Psoas muscle (tissue), 7 donors: ENCODE measurements at regions not wholly inside any gene's neighbourhood (a gene's known extent, or its start where the extent isn't known, plus 50 kb on each side); places are given as distances from the start of the nearest gene placed in this dataset.

Experiments
- ATAC-seq, 4 donors: fragments of 200-7000 bp; cut with Tn5 transposase; one replicate each; pipeline ENCODE4 v1.9.1; 2020; ENCODE audit warnings: moderate library complexity in 3 of 4, mild to moderate bottlenecking in 2 of 4
- DNase-seq, 2 donors: peaks; one replicate each; pipeline ENCODE4 v3.0.0-alpha.2; 2020
- H3K27ac ChIP-seq: fragments of 200-600 bp; one replicate; pipeline ENCODE4 v1.8.0; 2022
- H3K27me3 ChIP-seq, 3 donors: fragments of 200-600 bp in 1 of 3; one replicate each; pipeline versions ENCODE4 v1.6.1 to v1.8.0; 2013 to 2022; ENCODE audit warnings: low read length in 2 of 3, mild to moderate bottlenecking in 2 of 3, moderate library complexity in 1 of 3; ENCODE audit not compliant: insufficient read depth in 3 of 3
- H3K36me3 ChIP-seq, 2 donors: fragments of 200-600 bp in 1 of 2; one replicate each; pipeline versions ENCODE4 v1.6.1 to v1.8.0; 2013 to 2022; ENCODE audit warnings: low read depth in 1 of 2, mild to moderate bottlenecking in 1 of 2, moderate library complexity in 1 of 2; ENCODE audit not compliant: insufficient read depth in 1 of 2
- H3K4me1 ChIP-seq: fragments of 200-600 bp; one replicate; pipeline ENCODE4 v1.8.0; 2022
- H3K4me3 ChIP-seq: fragments of 200-600 bp; one replicate; pipeline ENCODE4 v1.8.0; 2022; ENCODE audit warnings: mild to moderate bottlenecking
- H3K9me3 ChIP-seq: fragments of 200-600 bp; one replicate; pipeline ENCODE4 v1.8.0; 2022
- WGBS, 3 donors: extraction: QIAGEN DNeasy Blood & Tissue Kit; methylation state at CpG; one replicate each; pipeline versions ENCODE4 v1.1.6 to v1.1.7; 2013; 5-methylcytosine and 5-hydroxymethylcytosine counted together
- intact Hi-C, 2 donors: fragments of 100-400 bp; cut with DNase I; formaldehyde crosslinking; loops; one replicate each; pipeline versions ENCODE4 v1.11.0 to v1.14.2; 2022
- TF ChIP-seq, protein P1 (sequence below): fragments of 200-600 bp; IDR thresholded peaks from one replicate; pipeline ENCODE4 v1.8.0; 2022; ENCODE audit warnings: antibody characterized with exemption
- donor health status: healthy with polysubstance abuse.
- donor health status: DM: no; HTN: no; CAD: no; lungs with moderate emphysema.
- donor health status: Bipolar disorder and iron deficiency.
- donor health status: healthy.
- donor health status: DM: yes; HTN: yes; CAD: no.
- donor health status: DM: no; HTN: no; CAD: no.
- donor health status: DM: yes; HTN: yes; CAD: no.

DNA sequence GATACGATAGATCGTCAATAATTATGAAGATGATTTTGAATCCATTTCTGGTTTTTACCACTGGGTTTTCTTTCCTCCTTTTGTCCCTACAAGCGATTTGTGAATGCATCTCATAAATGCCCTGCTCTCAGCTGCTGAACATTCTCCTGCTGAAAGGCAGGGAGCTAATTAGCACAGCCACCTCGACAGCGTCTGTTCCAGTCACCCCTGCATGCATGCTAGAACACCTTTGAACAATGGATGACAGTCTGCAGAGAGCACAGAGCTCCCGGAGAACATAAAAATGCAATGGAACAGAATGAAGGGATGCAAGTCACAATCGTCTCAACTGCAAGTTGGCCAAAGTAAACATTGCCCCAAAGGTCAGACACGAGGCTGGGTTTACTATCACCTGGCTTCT, 105.8 kb downstream of the SLC35B3 start:
- no peaks in the 10 kb centered on the region for H3K36me3 ChIP-seq

DNA sequence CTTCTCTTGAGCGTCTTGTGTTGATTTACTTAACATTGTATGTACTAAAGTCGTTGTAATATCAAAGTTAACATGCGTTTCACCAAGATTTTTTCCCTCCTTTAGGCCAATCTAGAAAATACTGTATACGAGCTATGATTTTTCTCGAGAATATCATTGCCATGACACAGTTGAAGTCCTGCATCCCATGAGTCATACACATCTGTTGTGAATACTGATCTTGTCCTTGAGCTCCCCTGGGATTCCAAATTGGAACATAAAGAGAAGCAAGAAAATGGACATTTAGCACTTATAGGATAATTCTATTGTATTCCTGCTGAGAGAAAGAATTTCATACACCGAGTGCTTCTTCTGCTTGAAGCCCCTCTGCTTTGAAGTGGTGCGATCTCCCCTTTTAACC, 109.6 kb downstream of the SLC35B3 start:
- no peaks in the 10 kb centered on the region for H3K9me3 ChIP-seq
- no peaks in the 10 kb centered on the region for H3K36me3 ChIP-seq
- WGBS, 3 donors, result 64 to 76% (median 71%) methylated on average over 7 of the region's 7 CpGs
- intact Hi-C loops, result no loop called here
- no peak overlapping the region for H3K27ac ChIP-seq
- no peak overlapping the region for H3K4me3 ChIP-seq
- no peaks in the 10 kb centered on the region for H3K4me1 ChIP-seq
- no peaks in the 10 kb centered on the region for H3K27me3 ChIP-seq
- TF ChIP-seq, protein P1, sequence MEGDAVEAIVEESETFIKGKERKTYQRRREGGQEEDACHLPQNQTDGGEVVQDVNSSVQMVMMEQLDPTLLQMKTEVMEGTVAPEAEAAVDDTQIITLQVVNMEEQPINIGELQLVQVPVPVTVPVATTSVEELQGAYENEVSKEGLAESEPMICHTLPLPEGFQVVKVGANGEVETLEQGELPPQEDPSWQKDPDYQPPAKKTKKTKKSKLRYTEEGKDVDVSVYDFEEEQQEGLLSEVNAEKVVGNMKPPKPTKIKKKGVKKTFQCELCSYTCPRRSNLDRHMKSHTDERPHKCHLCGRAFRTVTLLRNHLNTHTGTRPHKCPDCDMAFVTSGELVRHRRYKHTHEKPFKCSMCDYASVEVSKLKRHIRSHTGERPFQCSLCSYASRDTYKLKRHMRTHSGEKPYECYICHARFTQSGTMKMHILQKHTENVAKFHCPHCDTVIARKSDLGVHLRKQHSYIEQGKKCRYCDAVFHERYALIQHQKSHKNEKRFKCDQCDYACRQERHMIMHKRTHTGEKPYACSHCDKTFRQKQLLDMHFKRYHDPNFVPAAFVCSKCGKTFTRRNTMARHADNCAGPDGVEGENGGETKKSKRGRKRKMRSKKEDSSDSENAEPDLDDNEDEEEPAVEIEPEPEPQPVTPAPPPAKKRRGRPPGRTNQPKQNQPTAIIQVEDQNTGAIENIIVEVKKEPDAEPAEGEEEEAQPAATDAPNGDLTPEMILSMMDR, result no peak
- ATAC-seq (no peak), DNase-seq (no peak)

More for the DNA sequence above, 105.8 kb downstream of the SLC35B3 start:
- Histone ChIP-seq H3K27me3 (no peaks in the 10 kb centered on the region), H3K9me3 (no peaks in the 10 kb centered on the region), H3K27ac (no peak overlapping the region), H3K4me3 (no peak overlapping the region), H3K4me1 (no peaks in the 10 kb centered on the region)
- TF ChIP-seq, protein P1, result no peak
- WGBS, 3 donors, result 44 to 50% (median 46%) methylated on average over 8 of the region's 8 CpGs
- ATAC-seq (no peak), DNase-seq (no peak)
- intact Hi-C loops, result no loop called here

DNA sequence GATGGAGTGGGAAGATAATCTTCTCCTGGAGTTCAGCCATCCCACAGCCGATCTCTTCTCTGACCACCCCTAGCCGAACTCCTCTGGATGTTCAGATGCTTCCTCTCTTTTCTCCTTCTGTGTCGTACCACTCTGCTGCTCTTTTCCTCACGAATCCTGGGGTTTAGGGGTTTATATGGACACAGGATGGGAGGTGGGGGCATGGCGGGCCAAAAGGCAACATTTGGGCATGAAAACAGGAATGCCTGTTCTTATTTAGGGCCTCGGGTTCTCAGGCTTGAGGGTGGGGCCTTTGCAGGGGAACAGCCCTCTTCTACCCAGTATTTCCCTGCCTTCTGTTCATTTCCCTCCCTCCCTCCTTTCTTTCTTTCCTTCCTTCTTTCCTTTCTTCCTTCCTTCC, 112.7 kb downstream of the SLC35B3 start:
- 79 to 90% (median 80%) methylated on average over 5 to 6 of the region's 6 CpGs for WGBS, 3 donors
- TF ChIP-seq, protein P1, result no peak

DNA sequence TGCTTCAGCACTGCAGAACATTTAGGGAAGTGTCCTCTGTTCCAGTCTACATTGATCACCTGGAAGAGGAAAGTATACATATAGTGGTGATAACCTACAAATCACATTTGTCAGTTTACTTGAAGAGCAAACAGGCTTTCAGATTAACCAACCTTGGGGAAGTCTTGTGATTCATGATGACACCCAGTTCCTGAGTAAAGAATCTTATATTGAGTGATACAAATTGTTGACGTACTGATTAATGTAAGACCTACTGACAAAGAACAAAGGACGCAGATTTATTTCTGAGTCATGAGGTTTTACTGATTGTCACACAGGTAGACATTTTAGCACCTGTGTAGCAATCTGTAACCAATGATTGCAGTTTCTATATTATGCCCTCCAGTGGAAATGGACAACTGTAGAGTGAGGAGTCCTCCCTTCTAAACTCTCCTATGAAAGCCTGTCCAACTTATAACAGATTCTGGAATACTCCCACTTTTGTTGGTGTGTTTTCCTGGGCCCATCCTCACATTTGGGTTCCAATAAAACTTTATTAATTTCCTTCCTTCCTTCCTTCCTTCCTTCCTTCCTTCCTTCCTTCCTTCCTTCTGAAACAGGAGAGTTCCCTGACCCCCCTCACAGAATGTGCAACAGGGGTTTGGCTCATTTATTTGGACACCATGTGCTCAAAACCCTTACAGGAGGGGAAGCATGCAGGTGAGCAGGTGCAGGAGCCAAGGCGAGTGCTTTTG, 113.5 kb downstream of the SLC35B3 start:
- Histone ChIP-seq H3K4me3 (no peak overlapping the region), H3K36me3 (no peaks in the 10 kb centered on the region), H3K9me3 (no peaks in the 10 kb centered on the region), H3K4me1 (no peaks in the 10 kb centered on the region), H3K27ac (no peak overlapping the region), H3K27me3 (no peaks in the 10 kb centered on the region)
- intact Hi-C loops, result no loop called here
- ATAC-seq (no peak), DNase-seq (no peak)
- WGBS, 3 donors, result 82 to 90% (median 87%) methylated on average over 3 of the region's 3 CpGs
- TF ChIP-seq, protein P1, result no peak

More for the DNA sequence above, 112.7 kb downstream of the SLC35B3 start:
- ATAC-seq, result no peak
- intact Hi-C loops, result no loop called here
- no peaks in the 10 kb centered on the region for H3K4me1 ChIP-seq
- no peaks in the 10 kb centered on the region for H3K36me3 ChIP-seq
- no peaks in the 10 kb centered on the region for H3K9me3 ChIP-seq
- H3K27ac ChIP-seq, result no peak overlapping the region
- no peak overlapping the region for H3K4me3 ChIP-seq
- no peaks in the 10 kb centered on the region for H3K27me3 ChIP-seq
- DNase-seq, result no peak

DNA sequence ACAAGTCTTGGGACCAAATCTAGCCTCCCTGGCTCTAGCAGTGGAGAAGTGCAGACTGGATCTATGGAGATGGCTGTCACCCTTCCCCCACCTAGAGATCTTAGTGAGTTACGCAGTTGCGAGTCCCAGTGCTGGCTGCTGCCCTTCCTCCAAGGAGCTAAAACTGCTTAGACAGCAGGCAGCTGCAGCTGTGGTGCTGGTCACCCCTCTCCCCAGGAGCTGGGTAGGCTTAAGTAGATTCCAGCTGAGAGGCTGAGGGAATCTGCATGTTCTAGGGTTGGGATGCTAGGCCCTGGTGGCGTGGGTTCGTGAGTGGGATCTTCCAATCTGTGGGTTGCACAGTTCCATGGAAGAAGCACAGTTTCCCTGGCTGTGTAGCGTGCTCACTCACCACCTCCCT, 120.2 kb downstream of the SLC35B3 start:
- no peaks in the 10 kb centered on the region for H3K9me3 ChIP-seq
- DNase-seq, result no peak
- no peak overlapping the region for H3K27ac ChIP-seq
- no peak for ATAC-seq
- H3K27me3 ChIP-seq, result no peaks in the 10 kb centered on the region
- WGBS, 3 donors, result 71 to 79% (median 76%) methylated on average over 5 of the region's 5 CpGs
- no peaks in the 10 kb centered on the region for H3K4me1 ChIP-seq
- no peak overlapping the region for H3K4me3 ChIP-seq
- intact Hi-C loops, result no loop called here
- TF ChIP-seq, protein P1, result no peak
- H3K36me3 ChIP-seq, result no peaks in the 10 kb centered on the region
